ENCODE measurements at regions not wholly inside any gene's neighbourhood (a gene's known extent, or its start where the extent isn't known, plus 50 kb on each side); places are given as distances from the start of the nearest gene placed in this dataset.

DNA sequence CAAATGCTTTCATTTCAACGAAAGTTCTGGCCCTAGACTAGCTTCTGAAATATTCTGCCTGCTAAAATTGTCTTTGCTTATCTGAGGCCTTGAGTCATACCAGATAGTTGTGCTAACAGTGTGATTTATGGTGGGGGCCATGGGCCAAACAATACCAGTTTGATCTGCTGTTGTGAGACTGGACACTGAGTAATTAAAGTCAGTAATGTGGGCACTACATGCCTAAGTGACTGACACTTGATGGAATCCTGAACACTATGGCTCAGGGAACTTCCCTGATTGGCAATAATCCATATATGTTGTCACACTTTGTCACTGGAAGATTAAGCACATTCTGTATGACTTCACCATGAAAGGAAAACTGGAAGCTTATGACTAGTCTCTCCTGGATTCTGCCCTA, 127.6 kb upstream of the CYLC2 start:
- WGBS (ENCODE audit: insufficient coverage), result 20% methylated on average over 1 of the region's 1 CpG
- Mint-ChIP-seq H3K36me3 (no peaks in the 10 kb centered on the region), H3K4me3 (no peak overlapping the region), H3K4me1 (no peaks in the 10 kb centered on the region), H3K27ac (no peak overlapping the region), H3K27me3 (no peaks in the 10 kb centered on the region), H3K9me3 (peaks cover 0 to 8% (median 7%) of the 10 kb centered on the region in 3 donors)
- ATAC-seq (replicated peaks in 1 of 4) (no peak), DNase-seq (no peak)
- Histone ChIP-seq H3K4me3 (ENCODE audit: control insufficient read depth in 1 of 2, extremely low read depth in 1 of 2, low read length in 1 of 2) (no peak overlapping the region), H3K4me1 (ENCODE audit: control insufficient read depth in 1 of 2, extremely low read depth in 1 of 2, insufficient read depth in 2 of 2, low read length in 2 of 2) (no peaks in the 10 kb centered on the region), H3K9me3 (no peaks in the 10 kb centered on the region), H3K27me3 (replicated peaks in 1 of 2; ENCODE audit: control insufficient read depth in 2 of 2, extremely low read depth in 1 of 2, insufficient read depth in 2 of 2, low read length in 1 of 2) (no peaks in the 10 kb centered on the region), H3K36me3 (ENCODE audit: control insufficient read depth in 2 of 2, extremely low read depth in 1 of 2, insufficient read depth in 1 of 2, low read length in 1 of 2) (no peaks in the 10 kb centered on the region), H3K27ac (ENCODE audit: low read length) (no peak overlapping the region)
- POLR2A ChIA-PET, result no interaction called here
- CTCF ChIA-PET, result no interaction called here

DNA sequence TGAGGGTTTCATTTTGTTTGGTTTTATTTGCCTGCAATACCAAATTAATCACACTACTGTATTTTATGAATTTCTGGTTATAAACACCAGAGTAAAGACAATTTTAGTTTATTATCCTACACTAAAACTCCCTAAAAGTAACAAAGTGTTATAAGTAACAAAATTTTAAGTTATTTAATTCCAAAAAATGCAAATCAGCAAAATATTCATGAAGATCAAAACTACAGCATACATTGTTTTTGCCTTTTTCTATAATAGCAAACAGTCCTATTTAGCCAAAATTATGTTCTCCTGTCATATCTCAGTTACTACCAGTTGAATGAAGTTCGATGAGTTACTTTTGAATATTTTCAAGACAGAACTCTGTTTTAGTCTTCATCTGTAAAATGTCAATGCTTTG, 132.7 kb upstream of the CYLC2 start:
- Histone ChIP-seq H3K9me3 (no peaks in the 10 kb centered on the region), H3K4me3 (ENCODE audit: control insufficient read depth in 1 of 2, extremely low read depth in 1 of 2, low read length in 1 of 2) (no peak overlapping the region), H3K4me1 (ENCODE audit: control insufficient read depth in 1 of 2, extremely low read depth in 1 of 2, insufficient read depth in 2 of 2, low read length in 2 of 2) (no peaks in the 10 kb centered on the region), H3K27me3 (replicated peaks in 1 of 2; ENCODE audit: control insufficient read depth in 2 of 2, extremely low read depth in 1 of 2, insufficient read depth in 2 of 2, low read length in 1 of 2) (no peaks in the 10 kb centered on the region), H3K27ac (ENCODE audit: low read length) (no peak overlapping the region), H3K36me3 (ENCODE audit: control insufficient read depth in 2 of 2, extremely low read depth in 1 of 2, insufficient read depth in 1 of 2, low read length in 1 of 2) (no peaks in the 10 kb centered on the region)
- WGBS (ENCODE audit: insufficient coverage), result no CpG with 5 or more reads among the region's 1 CpG
- POLR2A ChIA-PET, result no interaction called here
- Mint-ChIP-seq H3K27me3 (no peaks in the 10 kb centered on the region), H3K36me3 (no peaks in the 10 kb centered on the region), H3K9me3 (peaks cover 0 to 11% (median 4%) of the 10 kb centered on the region in 3 donors), H3K27ac (no peak overlapping the region), H3K4me3 (no peak overlapping the region), H3K4me1 (no peaks in the 10 kb centered on the region)
- DNase-seq (no peak), ATAC-seq (replicated peaks in 1 of 4) (no peak)
- CTCF ChIA-PET, result no interaction called here

DNA sequence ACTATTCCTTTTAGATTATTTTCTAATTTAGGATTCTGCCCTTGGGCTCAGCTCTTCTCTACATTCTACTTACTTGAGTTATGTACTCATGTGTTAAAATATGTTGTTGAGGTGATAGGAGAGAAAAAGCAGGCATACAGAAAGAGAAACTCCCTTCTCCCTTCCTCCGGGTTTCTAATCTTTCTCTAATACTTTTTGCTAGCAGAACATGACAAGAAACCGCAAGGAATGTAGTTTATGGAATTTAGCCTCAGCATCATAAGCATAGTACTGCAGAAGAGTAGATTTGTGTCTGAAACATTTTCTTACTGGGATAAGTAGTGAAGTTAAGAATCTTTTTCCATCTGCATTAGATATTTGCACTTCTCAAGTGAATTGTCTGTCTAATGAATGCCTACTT, 139.5 kb upstream of the CYLC2 start:
- Histone ChIP-seq H3K27me3 (replicated peaks in 1 of 2; ENCODE audit: control insufficient read depth in 2 of 2, extremely low read depth in 1 of 2, insufficient read depth in 2 of 2, low read length in 1 of 2) (no peaks in the 10 kb centered on the region), H3K4me1 (ENCODE audit: control insufficient read depth in 1 of 2, extremely low read depth in 1 of 2, insufficient read depth in 2 of 2, low read length in 2 of 2) (no peaks in the 10 kb centered on the region), H3K4me3 (ENCODE audit: control insufficient read depth in 1 of 2, extremely low read depth in 1 of 2, low read length in 1 of 2) (no peak overlapping the region), H3K27ac (ENCODE audit: low read length) (no peak overlapping the region), H3K36me3 (ENCODE audit: control insufficient read depth in 2 of 2, extremely low read depth in 1 of 2, insufficient read depth in 1 of 2, low read length in 1 of 2) (no peaks in the 10 kb centered on the region), H3K9me3 (no peaks in the 10 kb centered on the region)
- no peak for DNase-seq
- H3K4me3 Mint-ChIP-seq, result no peak overlapping the region
- no CpG with 5 or more reads among the region's 2 CpGs for WGBS (ENCODE audit: insufficient coverage)
- ATAC-seq (replicated peaks in 1 of 4), result no peak
- H3K27ac Mint-ChIP-seq, result no peak overlapping the region
- ChIA-PET CTCF (no interaction called here), POLR2A (no interaction called here)
- H3K36me3 Mint-ChIP-seq, result no peaks in the 10 kb centered on the region
- no peaks in the 10 kb centered on the region for H3K27me3 Mint-ChIP-seq
- H3K4me1 Mint-ChIP-seq, result no peaks in the 10 kb centered on the region
- H3K9me3 Mint-ChIP-seq, result peaks cover 10 to 12% (median 11%) of the 10 kb centered on the region in 3 donors

DNA sequence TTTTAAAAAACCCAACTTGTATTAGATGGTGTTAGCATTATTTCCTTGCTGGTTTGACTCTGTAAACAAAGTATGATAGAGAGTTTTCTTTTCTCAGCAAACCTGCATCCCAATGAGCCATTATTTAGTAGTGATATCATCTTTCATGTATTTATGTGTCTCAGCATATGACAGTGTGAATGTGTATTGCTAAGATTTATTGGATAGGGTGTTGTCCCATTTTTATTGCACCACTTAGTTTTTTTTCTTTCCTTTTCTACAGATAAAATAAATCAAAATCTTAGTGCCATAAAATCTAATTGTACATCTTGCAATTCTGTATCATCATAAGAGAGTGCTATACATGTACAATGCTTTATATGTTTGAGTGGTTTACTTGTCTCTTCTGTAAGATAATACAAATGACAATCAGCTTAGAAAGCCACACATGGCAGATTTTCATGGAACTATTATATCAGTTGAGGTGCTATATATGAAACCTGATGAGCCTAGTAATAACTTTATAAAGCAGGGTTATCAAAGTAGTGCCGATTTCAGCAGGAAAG, 149.2 kb upstream of the CYLC2 start:
- no peaks in the 10 kb centered on the region for H3K4me1 ChIP-seq (ENCODE audit: control insufficient read depth in 1 of 2, extremely low read depth in 1 of 2, insufficient read depth in 2 of 2, low read length in 2 of 2)
- Mint-ChIP-seq H3K27ac (no peak overlapping the region), H3K4me3 (no peak overlapping the region), H3K27me3 (no peaks in the 10 kb centered on the region), H3K9me3 (peaks cover 10 to 15% (median 15%) of the 10 kb centered on the region in 3 donors), H3K4me1 (no peaks in the 10 kb centered on the region), H3K36me3 (no peaks in the 10 kb centered on the region)
- DNase-seq, result no peak
- H3K4me3 ChIP-seq (ENCODE audit: control insufficient read depth in 1 of 2, extremely low read depth in 1 of 2, low read length in 1 of 2), result no peak overlapping the region
- ChIA-PET POLR2A (no interaction called here), CTCF (no interaction called here)
- no peaks in the 10 kb centered on the region for H3K9me3 ChIP-seq
- no peak overlapping the region for H3K27ac ChIP-seq (ENCODE audit: low read length)
- H3K36me3 ChIP-seq (ENCODE audit: control insufficient read depth in 2 of 2, extremely low read depth in 1 of 2, insufficient read depth in 1 of 2, low read length in 1 of 2), result no peaks in the 10 kb centered on the region
- no peak for ATAC-seq (replicated peaks in 1 of 4)
- H3K27me3 ChIP-seq (replicated peaks in 1 of 2; ENCODE audit: control insufficient read depth in 2 of 2, extremely low read depth in 1 of 2, insufficient read depth in 2 of 2, low read length in 1 of 2), result no peaks in the 10 kb centered on the region
- WGBS (ENCODE audit: insufficient coverage), result no CpG with 5 or more reads among the region's 1 CpG

DNA sequence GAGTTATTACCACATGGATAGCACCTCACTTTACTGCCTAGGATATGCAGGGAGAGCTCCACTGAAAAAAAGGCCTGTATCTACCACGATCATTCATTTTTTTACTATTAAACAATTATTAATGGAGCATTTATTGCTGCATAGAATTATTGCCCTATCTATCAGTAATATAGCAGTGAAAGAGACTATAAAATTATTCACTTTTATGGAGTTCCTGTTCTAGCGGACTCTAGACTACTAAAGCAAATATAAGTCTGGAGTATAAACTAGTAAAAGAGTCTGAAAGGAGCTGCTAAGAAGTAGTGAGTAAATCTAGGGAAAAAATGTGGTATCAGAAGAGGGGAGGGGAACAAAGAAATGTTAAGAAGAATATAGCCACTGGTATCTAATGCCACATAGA, 150.4 kb upstream of the CYLC2 start:
- ATAC-seq (replicated peaks in 1 of 4) (no peak), DNase-seq (no peak)
- Histone ChIP-seq H3K27me3 (replicated peaks in 1 of 2; ENCODE audit: control insufficient read depth in 2 of 2, extremely low read depth in 1 of 2, insufficient read depth in 2 of 2, low read length in 1 of 2) (no peaks in the 10 kb centered on the region), H3K4me1 (ENCODE audit: control insufficient read depth in 1 of 2, extremely low read depth in 1 of 2, insufficient read depth in 2 of 2, low read length in 2 of 2) (no peaks in the 10 kb centered on the region), H3K27ac (ENCODE audit: low read length) (no peak overlapping the region), H3K36me3 (ENCODE audit: control insufficient read depth in 2 of 2, extremely low read depth in 1 of 2, insufficient read depth in 1 of 2, low read length in 1 of 2) (no peaks in the 10 kb centered on the region), H3K9me3 (no peaks in the 10 kb centered on the region), H3K4me3 (ENCODE audit: control insufficient read depth in 1 of 2, extremely low read depth in 1 of 2, low read length in 1 of 2) (no peak overlapping the region)
- H3K27ac Mint-ChIP-seq, result no peak overlapping the region
- no CpG with 5 or more reads among the region's 2 CpGs for WGBS (ENCODE audit: insufficient coverage)
- H3K27me3 Mint-ChIP-seq, result no peaks in the 10 kb centered on the region
- CTCF ChIA-PET, result no interaction called here
- no peak overlapping the region for H3K4me3 Mint-ChIP-seq
- H3K9me3 Mint-ChIP-seq, result peaks cover 6 to 15% (median 10%) of the 10 kb centered on the region in 3 donors
- H3K36me3 Mint-ChIP-seq, result no peaks in the 10 kb centered on the region
- no peaks in the 10 kb centered on the region for H3K4me1 Mint-ChIP-seq
- POLR2A ChIA-PET, result no interaction called here

DNA sequence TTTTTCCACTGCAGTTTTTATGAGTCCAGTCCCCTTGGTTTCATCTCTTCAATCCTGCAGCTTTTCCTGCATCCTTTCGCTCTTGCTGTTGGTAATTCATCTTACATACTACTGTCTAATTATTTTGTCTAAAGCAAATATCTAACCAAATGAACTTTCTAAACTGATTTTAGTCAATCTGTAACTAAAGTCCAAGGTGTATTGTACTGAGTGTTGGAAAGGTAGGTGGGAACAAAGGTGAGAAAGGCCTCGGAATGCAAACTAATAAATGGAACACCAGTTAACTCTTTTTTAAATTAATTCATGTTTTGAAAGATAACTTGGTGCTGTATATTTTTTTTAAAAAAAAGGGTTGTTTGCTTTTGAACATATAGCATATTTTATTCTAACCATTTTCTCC, 152.7 kb upstream of the CYLC2 start:
- CTCF ChIA-PET, result no interaction called here
- DNase-seq, result no peak
- Mint-ChIP-seq H3K27me3 (no peaks in the 10 kb centered on the region), H3K4me3 (no peak overlapping the region), H3K9me3 (peaks cover 5 to 14% (median 8%) of the 10 kb centered on the region in 3 donors), H3K36me3 (no peaks in the 10 kb centered on the region), H3K4me1 (no peaks in the 10 kb centered on the region), H3K27ac (no peak overlapping the region)
- POLR2A ChIA-PET, result no interaction called here
- no CpG with 5 or more reads among the region's 2 CpGs for WGBS (ENCODE audit: insufficient coverage)
- Histone ChIP-seq H3K27me3 (replicated peaks in 1 of 2; ENCODE audit: control insufficient read depth in 2 of 2, extremely low read depth in 1 of 2, insufficient read depth in 2 of 2, low read length in 1 of 2) (no peaks in the 10 kb centered on the region), H3K4me1 (ENCODE audit: control insufficient read depth in 1 of 2, extremely low read depth in 1 of 2, insufficient read depth in 2 of 2, low read length in 2 of 2) (no peaks in the 10 kb centered on the region), H3K27ac (ENCODE audit: low read length) (no peak overlapping the region), H3K4me3 (ENCODE audit: control insufficient read depth in 1 of 2, extremely low read depth in 1 of 2, low read length in 1 of 2) (no peak overlapping the region), H3K9me3 (no peaks in the 10 kb centered on the region), H3K36me3 (ENCODE audit: control insufficient read depth in 2 of 2, extremely low read depth in 1 of 2, insufficient read depth in 1 of 2, low read length in 1 of 2) (no peaks in the 10 kb centered on the region)
- no peak for ATAC-seq (replicated peaks in 1 of 4)

DNA sequence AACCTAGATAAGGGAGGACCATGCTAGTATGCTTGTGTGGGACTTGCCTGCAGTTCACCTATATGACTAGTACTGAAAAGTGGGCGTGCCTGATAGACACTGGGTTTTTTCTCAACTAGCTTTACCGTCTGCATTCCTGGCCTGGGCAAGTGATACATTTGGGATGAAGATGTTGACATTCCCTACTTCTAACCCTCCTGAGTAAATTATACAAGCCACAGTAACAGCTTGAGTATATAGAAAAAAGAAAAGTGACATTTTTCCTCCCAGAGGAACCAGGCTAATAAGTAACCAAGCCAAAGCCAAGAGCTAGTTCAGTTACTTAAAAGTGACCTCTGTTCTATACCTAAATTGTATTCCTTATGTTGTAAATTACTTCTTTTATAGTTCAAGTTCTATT, 153.8 kb upstream of the CYLC2 start:
- Histone ChIP-seq H3K9me3 (no peaks in the 10 kb centered on the region), H3K27ac (ENCODE audit: low read length) (no peak overlapping the region), H3K27me3 (replicated peaks in 1 of 2; ENCODE audit: control insufficient read depth in 2 of 2, extremely low read depth in 1 of 2, insufficient read depth in 2 of 2, low read length in 1 of 2) (no peaks in the 10 kb centered on the region), H3K4me1 (ENCODE audit: control insufficient read depth in 1 of 2, extremely low read depth in 1 of 2, insufficient read depth in 2 of 2, low read length in 2 of 2) (no peaks in the 10 kb centered on the region), H3K4me3 (ENCODE audit: control insufficient read depth in 1 of 2, extremely low read depth in 1 of 2, low read length in 1 of 2) (no peak overlapping the region), H3K36me3 (ENCODE audit: control insufficient read depth in 2 of 2, extremely low read depth in 1 of 2, insufficient read depth in 1 of 2, low read length in 1 of 2) (no peaks in the 10 kb centered on the region)
- ChIA-PET POLR2A (no interaction called here), CTCF (no interaction called here)
- ATAC-seq (replicated peaks in 1 of 4) (no peak), DNase-seq (no peak)
- no CpG with 5 or more reads among the region's 2 CpGs for WGBS (ENCODE audit: insufficient coverage)
- Mint-ChIP-seq H3K27me3 (no peaks in the 10 kb centered on the region), H3K27ac (no peak overlapping the region), H3K36me3 (no peaks in the 10 kb centered on the region), H3K4me3 (no peak overlapping the region), H3K4me1 (no peaks in the 10 kb centered on the region), H3K9me3 (peaks cover 0 to 14% (median 2%) of the 10 kb centered on the region in 3 donors)
